C4-2B (cell line): ENCODE measurements at regions not wholly inside any gene's neighbourhood (a gene's known extent, or its start where the extent isn't known, plus 50 kb on each side); places are given as distances from the start of the nearest gene placed in this dataset.

Source experiments
- CTCF ChIP-seq: fragments of 450-650 bp; conservative IDR thresholded peaks from 2 replicates; pipeline ENCODE4 v1.5.1; 2017; ENCODE audit warnings: mild to moderate bottlenecking
- ZFX ChIP-seq: fragments of 450-650 bp; IDR thresholded peaks from 2 replicates; pipeline ENCODE4 v1.6.1; 2017

DNA sequence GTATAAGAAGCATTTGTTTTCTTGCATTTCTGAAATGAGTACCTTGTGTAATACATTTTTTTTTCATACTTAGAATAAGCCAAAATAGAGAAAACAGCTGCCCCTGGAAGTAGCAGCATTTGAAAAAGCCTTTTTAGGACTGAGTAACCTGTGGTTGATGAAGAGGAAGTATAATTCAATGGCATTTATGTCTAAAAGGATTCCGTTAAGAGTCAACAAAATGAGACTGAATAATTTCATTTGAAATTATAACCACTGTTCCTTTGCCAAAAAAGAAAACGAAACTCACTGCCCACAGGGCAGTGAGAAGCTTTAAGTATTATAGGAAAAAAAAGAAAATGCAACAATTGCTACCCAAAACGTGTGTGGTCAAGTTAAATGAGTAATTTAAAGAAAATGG lies 705.6 kb upstream of the PHF14 start:
- TF ChIP-seq CTCF, result no peak
- TF ChIP-seq ZFX, result no peak
